NCI-H2196 treated with DMSO at 0.1 percent for 48 hours (cell line): ENCODE measurements at regions not wholly inside any gene's neighbourhood (a gene's known extent, or its start where the extent isn't known, plus 50 kb on each side); places are given as distances from the start of the nearest gene placed in this dataset.

Experiments
- DNase-seq: peaks from one replicate; lab custom pipeline; 2025; ENCODE audit not compliant: unreplicated experiment; lab: John Stamatoyannopoulos, UW

DNA sequence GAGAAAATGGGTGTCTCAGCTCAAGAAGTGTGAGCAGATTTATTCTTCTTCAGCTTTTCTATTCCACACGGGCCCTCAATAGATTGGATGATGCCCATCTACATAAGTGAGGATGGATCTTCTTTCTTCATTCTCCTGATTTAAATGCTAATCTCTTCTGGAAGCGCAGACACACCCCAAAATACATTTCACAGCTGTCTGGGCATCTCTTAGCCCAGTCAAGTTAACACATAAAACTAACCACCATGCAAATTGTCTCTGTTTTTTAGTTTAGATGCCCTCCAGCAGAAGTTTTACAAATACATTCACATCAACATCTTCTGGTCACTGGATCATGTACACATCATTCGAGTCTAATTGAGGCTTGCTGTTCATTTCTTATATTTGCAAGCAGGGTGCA is 249.0 kb upstream of the VCX3A start:
- DNase-seq = no peak

DNA sequence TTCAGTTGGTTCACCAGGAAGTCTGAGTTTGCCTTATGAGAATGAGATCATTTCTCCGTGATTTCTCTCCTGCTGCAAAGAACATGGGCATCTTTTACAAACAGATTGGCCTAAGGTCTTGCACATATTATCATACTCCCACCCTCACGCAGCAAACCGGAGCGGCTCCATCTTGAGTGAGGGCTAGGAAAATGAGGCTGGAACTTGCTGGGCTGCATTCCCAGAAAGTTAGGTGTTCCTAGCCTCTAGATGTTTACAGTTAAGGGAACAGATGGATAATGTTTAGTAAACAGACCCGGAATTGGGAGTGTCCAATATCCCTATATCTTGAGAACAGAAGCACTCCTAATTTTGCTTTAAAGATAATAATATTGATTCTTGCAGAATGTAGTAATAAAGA is 247.9 kb upstream of the VCX3A start:
- DNase-seq = no peak

DNA sequence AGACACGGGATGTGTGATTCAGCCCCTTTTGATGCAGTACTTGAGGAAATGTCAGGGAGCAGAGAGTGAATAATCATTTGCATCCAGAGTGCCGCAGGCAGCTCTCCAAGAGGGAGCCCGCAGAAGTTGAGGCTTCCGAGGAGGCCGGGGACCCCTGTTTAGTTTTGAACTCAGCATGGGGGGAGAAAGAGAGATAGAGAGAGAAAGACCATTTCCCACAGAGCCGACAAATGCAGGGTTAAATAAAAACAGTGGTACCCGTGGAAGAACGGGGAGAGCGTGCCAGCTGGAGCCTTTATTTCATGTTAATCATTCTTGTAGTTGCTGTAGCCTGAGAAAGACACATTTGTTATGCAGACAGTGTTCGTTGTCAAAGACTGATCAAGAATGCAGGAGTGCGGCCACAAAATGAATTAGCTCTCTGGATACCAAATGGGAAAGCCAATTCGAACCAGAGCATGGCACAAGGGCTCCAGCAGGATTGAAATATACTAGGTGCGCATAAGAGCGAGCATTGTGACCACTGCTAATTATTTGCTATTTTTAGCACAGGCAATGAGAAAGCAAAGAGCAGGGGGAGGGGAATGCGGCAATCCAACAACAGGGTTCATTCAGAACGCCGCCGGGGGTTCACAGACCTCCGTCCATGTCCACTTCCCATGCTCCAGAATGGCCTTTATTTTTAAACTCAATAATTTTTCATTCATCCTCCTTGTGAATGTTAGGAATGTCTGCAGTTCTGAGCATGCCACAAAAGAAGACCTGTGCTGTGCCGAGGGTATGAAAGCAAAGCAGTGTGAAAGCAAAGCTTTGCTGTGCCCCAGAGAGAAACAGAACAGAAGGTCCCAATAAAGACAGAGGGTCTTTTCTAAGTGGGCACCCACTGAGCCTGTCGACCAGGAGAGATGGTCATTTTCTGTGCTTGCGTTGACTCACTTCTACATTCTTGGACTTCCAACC is 243.9 kb upstream of the VCX3A start:
- DNase-seq = no peak

DNA sequence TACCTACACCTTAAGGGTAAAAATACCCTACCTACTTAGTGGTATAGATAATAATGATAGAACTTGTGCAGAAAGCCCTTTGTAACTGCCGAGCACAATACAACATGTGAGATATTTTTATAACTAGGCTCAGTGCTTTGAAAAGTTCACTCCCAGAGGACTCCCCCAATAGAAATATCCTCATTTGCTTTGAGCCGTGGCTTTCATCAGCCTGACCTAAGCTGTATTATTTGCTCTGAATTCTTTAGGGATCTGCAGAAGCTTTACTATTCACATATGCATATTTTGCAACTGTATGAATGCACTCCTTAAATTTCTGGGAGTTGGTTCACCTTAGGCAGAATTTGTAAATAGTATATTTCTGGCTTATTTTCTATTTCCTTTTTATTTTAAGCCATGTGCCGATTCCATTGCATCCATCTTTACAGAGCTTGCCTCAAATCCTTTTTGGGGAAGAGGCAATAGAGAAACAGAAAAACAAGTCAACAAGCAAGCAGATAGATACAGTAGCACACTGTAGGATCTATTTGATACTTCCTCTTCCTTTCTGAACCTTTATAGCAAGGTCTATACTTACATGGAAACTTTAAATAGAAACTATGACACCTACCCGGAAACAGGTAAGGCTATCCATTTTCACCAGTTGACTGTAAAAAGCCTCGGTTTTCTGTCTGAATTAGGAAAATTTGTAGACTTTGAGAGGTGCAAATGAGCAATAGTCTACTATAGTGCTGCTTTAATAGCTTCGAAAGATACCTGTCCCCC is 242.5 kb upstream of the VCX3A start:
- DNase-seq = no peak

DNA sequence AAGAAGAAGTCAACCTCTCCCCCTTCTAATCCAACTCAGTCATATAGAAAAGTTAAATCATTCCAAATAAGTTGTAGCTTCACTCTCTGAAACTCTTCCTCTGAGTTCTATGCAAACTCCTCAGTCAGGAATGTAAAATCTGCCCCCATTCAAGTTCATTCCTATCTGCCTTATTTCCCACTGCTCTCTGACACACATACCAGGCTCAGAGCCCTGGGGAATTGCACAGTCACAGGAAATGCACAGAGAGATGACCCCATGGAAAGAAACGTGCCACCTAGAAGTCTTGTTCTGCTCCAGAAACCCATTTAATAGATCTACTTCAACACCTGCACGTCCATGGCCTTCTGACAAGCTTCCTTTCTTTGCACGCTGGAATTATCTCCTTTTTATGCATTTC is 236.0 kb upstream of the VCX3A start:
- DNase-seq = no peak

DNA sequence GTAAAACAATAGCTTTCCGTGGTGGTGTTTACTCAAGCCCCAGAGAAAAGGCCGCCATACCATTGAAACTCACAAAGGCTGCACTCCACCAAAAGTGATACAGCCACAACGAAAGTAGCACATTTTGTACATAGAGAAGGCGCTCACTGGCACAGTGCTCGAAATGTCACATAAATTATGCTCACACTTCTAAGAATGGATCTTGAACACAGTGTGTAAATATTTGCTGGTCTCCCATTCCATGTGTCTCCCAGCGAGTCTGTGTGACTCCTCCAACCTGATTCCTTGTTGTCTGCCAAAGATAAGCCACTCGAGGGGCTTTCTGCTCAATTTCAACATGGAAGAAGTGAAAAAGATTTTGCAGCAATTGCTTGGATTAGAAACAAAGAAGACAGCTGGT is 234.0 kb upstream of the VCX3A start:
- DNase-seq = no peak

DNA sequence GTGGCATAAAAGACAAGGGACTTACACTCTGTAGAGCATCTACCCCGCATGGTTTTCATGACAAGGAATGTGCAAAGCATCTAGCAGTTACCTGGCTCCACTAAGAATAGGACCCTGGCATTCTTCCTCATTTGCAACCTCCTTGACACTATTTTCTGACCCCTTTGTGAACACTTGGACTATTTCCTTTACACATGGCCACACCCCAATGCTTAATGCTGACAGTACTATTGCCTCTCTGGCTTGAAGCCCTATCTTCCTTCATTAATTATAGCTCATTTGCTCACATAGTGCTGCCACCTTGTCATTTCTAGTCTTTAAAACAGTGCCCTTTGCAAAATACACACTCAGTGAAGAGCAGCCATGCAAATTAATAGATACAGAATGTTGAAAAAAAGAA is 226.3 kb upstream of the VCX3A start:
- no peak for DNase-seq

DNA sequence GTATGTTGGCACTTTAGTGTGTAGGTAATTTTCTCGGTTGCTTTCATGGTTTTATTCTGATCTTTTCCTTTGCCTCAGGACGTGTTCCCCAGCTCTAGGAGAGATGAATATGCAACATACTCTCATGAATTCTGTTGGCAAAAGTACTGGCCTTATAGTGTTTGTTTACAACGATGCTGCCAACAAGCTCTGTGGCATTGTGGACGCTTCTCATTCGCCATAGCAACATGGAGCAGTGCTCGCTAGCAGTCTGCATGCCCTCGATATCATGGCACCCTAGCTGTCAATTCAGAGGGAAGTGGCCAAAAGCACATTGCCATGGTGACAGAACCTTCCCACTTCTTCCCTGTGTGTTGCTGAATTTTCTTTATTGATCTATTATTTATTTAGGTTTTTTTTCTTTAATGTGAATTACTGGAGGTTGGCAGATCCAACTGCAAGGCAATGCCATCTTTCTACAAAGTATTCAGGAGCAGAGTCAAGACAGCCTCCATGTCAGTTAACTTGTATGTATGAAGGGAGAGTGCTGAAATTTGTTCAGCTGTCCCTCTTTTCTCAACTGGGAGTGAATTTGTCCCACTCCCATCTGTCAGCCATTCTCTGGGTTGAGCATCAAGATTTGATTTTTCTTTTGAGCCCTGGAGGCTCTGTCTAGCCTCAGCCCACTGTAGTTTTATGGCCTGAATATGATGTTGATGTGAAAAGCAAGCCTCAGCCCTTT is 224.9 kb upstream of the VCX3A start:
- DNase-seq = no peak

DNA sequence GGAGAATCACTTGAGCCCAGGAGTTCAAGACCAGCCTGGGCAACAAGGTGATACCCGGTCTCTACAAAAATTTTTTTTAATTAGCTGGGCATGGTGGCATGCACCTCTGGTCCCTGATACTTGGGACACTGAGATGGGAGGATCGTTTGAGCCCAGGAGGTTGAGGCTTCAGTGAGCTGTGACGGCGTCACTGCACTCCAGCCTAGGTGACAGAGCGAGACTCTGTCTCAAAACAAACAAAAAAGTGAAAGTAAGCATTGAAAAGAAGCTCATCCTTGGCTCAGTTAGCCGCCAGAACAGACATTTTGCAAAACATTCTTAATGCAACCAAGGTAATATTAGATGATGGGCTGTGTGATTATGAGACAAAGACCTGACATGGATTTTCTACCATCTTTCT is 223.3 kb upstream of the VCX3A start:
- no peak for DNase-seq

DNA sequence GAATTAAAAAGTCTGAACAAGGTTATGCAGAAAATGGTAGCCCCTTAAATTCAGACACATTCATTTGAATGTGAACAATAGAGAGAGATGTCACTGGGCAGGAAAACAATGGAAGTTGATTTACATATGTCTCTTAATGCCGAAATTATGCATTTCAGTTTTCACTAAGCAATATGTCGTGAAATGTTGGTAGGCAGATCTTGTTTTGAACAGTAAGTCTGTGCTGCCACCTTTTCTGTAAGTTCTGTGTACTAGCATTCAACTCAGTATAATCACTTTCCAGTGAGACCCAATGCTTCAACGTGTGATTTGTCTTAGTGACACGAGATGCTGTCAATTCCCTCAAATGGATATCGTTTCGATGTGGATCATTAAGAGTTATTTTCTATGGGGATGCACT is 222.7 kb upstream of the VCX3A start:
- no peak for DNase-seq

DNA sequence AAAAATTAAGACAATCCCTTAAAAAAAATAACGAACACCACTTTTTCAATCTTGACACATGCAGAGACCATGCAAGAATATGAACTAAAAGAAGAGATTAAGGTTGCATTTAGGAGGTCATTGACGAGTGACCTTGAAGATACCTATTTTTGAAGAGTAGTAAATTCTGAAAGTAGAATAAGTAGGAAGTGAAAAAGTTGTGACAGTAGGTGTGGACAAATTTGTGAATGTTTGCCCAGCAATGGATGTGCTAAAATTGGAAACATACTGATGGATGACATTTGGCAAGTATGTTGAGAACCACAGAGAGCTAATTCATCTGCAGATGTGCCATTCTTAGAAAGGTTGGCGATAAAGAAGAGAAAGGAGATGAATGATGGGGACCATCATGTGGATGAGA is 213.7 kb upstream of the VCX3A start:
- no peak for DNase-seq

DNA sequence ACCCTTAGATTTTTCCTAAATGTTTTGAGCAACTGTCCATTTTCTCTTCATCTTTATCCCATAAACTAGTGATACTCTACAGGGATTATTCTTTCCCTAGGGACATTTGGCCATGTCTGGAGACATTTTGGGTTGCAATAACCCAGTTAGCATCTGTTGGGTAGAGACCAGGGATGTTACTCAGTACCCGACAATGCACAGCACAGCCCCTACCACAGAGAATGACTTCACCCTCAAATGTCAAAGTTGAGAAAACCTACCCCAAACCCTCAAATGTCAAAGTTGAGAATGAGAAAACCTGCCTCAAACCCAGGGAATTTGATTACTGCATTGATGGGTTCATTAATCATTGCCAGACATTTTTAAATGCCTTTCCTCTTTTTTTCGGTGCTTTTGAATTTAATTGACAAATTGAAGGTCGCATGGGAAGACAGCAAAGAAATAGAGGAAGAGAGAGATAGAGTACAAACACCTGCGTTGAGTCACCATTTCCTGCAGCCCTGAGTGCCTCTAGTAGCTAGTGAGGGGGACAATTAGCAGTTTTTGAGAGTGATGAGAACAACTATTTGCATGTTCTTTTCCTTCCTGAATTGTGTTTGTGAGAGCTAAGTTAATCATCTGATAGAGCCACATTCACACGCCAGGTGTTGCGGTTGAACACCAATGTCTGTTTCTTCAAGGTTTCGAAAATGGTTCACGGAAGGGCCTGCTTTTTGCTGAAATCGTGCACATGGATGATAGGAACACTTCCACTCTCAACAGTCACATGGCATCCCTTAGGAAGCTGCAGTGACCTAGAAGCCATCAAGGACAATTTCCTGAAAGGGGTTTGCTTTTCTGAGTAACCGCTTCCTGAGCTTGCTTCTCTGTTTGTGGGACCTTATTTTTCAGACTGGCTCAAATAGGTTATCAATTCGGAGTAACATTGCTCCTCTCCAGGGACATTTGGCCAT is 203.9 kb upstream of the VCX3A start:
- no peak for DNase-seq

DNA sequence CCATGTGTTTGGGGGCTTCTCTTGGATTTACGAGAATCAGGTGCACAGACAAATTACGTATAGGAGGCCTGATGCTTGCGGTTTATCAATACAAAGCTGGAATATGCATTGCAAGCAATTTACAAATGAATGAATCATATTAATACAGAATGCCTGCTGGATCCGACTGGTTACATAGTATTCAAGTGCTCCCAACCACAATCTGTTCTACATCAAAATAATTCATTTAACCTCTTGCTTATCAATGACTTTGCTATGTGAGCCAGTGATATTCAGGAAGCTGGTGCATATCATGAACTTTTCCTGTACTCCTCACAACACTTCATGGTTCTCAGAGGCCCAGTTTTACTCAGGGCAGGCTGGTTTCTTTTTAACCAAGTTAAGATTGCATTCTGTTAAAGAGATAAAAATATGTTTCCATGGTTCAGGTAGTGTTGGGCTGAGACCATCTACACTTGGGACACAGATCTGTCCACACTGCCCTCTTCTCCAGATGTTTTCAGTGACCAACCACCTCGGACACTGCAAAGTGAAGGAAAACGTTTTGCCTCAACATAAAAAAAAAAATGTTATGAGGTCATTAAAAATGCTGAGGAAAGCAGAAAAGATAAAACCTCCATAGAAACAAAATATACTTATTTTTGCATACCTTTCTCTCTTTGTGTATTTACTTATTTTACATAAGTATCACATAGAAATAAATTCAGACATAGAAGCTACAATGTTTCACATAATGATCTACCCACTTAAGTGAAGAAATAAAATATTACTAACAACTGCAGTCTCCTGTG is 200.1 kb upstream of the VCX3A start:
- no peak for DNase-seq

DNA sequence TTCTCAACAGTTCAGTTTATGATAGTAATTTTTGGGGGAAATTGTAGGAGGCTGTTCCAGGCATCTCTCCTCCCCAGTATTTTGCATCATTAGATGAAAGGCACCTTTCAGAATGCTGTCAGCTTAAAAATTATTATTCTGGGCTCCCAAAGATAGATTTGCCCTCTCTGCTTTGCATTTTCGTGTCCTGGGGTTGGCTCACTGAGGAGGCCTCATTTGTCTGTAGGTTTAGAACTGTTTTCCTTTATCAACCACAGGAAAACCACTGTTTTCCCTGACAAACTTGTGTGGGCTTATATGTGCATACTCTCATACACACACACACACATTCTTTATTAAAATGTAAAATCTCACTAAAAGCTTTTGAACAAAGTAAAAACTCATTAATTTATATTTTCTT is 197.2 kb upstream of the VCX3A start:
- DNase-seq = no peak

DNA sequence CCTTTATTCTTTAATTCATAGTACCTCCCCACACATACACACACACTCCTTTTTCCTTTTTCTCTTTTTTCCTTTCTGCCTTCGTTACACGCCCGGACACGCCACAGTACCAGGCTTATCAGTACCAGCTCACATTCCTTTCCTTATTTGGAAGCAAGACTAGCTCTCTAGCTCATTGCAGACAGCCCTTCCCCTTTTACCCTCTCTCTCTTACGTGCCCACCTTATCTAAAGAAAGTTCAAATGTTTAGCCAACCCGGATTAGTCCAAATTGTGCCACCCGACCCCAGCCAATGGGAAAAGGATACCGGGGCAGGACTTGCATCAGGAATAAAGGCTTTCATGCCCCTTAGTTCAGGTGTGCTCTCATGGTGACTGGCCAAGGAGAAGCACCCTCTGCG is 194.7 kb upstream of the VCX3A start:
- no peak for DNase-seq

DNA sequence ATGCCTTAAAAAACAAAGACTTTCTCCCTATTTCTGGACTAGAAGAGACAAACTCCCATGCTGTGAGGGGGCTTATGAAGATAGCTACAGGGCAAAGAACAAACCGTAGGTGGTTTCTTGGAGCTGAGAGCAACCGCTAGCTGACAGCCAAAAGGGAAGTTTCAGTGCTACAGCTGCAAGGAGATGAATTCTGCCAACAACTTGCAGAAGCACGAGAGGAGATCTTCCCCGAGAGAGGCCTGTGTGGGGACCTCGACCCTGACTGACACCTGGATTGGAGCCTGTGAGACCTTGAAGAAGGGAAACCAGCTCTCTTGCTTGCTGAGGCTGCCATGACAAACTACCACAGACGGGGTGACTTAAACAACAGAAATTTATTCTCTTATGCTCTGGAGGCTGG is 183.8 kb upstream of the VCX3A start:
- no peak for DNase-seq

DNA sequence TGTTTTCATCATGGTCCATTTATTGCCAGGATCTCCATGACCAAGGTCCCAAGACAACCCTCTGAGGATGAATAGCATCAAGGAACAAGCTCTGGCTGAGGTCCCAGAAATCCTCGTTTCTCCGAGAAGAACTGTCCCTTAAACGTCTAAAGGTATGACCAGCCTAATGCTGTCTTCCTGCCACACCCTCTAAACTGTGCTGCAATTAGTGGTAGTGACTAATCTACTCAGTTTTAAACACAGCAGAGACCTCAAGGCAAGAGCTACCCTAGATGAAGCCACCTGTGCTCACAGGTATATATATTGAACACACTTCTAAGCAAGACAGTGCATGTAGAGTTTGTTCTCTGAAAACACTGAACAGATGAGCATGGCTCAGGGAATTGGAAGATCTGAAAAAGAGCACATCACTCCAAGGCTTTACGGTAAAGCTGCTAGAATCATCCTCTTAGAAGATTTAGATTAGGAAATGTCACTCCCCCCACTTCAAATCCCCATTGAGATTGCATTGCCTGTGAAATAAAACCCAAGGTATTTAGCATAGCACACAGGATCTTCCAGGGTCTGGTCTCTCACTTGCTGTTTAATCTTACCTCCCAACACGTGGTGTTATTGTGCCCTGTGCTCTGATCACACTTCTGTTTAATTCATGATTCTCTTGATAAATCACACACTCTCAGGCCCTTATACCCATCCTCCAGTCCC is 173.9 kb upstream of the VCX3A start:
- DNase-seq = no peak

DNA sequence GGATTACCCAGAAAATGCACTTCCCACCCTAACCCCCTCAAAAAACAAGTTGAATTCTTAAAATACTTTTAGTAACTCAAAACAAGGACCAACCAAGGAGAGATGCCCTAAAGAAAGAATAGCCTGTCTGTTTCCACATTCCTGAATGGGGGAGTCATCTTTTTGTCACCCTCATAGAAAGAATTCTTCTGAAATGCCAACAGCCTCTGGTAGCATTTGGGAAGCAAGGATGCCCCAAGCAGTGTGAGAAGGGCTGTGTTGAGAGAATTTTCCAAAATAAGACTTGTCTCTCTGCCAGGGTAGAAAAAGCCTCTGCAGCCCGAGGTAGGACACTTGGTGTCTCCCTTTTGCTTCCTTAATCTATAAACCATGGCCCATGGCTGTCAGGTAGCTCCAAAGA is 173.1 kb upstream of the VCX3A start:
- DNase-seq = no peak

DNA sequence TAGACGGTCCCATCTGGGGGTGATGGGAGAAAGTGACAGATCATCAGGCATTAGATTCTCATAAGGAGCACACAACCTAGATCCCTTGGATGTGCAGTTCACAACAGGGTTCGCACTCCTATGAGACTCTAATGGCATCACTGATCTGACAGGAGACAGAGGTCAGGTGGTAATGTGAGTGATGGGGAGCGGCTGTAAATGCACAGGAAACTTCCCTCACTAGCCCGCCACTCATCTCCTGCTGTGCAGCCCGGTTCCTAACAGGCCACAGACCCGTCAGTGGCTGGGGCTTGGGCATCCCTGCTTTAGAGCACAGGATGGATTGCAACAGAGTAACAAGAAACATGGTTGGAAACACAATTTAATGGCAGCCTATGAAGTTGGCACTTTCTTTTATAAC is 172.6 kb upstream of the VCX3A start:
- no peak for DNase-seq
